Mesendoderm (in vitro differentiated cells): ENCODE measurements at regions not wholly inside any gene's neighbourhood (a gene's known extent, or its start where the extent isn't known, plus 50 kb on each side); places are given as distances from the start of the nearest gene placed in this dataset.

ENCODE experiments used
- DNase-seq: peaks from one replicate; pipeline ENCODE4 v3.0.0; 2013
- H2AK5ac ChIP-seq: 2 replicates; pipeline ENCODE4 v1.6.1; 2013; ENCODE audit warnings: low read length, inconsistent platforms
- H2BK120ac ChIP-seq: 2 replicates; pipeline ENCODE4 v1.6.1; 2013; ENCODE audit warnings: low read depth, mild to moderate bottlenecking, low read length, moderate library complexity, mixed read lengths
- H2BK15ac ChIP-seq: replicated peaks from 2 replicates; pipeline ENCODE4 v1.6.1; 2013; ENCODE audit warnings: low read depth, mild to moderate bottlenecking, moderate library complexity
- H2BK5ac ChIP-seq: 2 replicates; pipeline ENCODE4 v1.6.1; 2013; ENCODE audit warnings: low read length, inconsistent platforms
- H3K18ac ChIP-seq: 2 replicates; pipeline ENCODE4 v1.6.1; 2013; ENCODE audit warnings: mild to moderate bottlenecking, low read length, mixed read lengths
- H3K23ac ChIP-seq: one replicate; pipeline ENCODE4 v1.6.1; 2013; ENCODE audit warnings: low read length
- H3K27ac ChIP-seq: 2 replicates; pipeline ENCODE4 v1.5.1; 2013; ENCODE audit warnings: low read depth, mild to moderate bottlenecking, inconsistent platforms, low read length, moderate library complexity
- H3K27me3 ChIP-seq: 2 replicates; pipeline ENCODE4 v1.6.1; 2013; ENCODE audit warnings: low read length, control low read depth, mild to moderate bottlenecking, inconsistent platforms; ENCODE audit not compliant: insufficient read depth, poor library complexity
- H3K36me3 ChIP-seq: 2 replicates; pipeline ENCODE4 v1.6.1; 2013; ENCODE audit warnings: low read length, inconsistent platforms; ENCODE audit not compliant: control insufficient read depth, insufficient read depth
- H3K4ac ChIP-seq: one replicate; pipeline ENCODE4 v1.6.1; 2013; ENCODE audit warnings: low read depth, mild to moderate bottlenecking, low read length, moderate library complexity
- H3K4me1 ChIP-seq: 2 replicates; pipeline ENCODE4 v1.6.1; 2013; ENCODE audit warnings: low read depth, low read length, inconsistent platforms; ENCODE audit not compliant: control insufficient read depth
- H3K4me2 ChIP-seq: 2 replicates; pipeline ENCODE4 v1.6.1; 2013; ENCODE audit warnings: low read length
- H3K4me3 ChIP-seq: 2 replicates; pipeline ENCODE4 v1.5.1; 2013; ENCODE audit warnings: mild to moderate bottlenecking, low read length
- H3K56ac ChIP-seq: one replicate; pipeline ENCODE4 v1.6.1; 2013; ENCODE audit warnings: low read length
- H3K79me1 ChIP-seq: 2 replicates; pipeline ENCODE4 v1.6.1; 2013; ENCODE audit warnings: low read length, inconsistent platforms
- H3K79me2 ChIP-seq: 2 replicates; pipeline ENCODE4 v1.6.1; 2013; ENCODE audit warnings: mild to moderate bottlenecking, low read length; ENCODE audit not compliant: control insufficient read depth, insufficient read depth
- H3K9ac ChIP-seq: 2 replicates; pipeline ENCODE4 v1.6.1; 2013; ENCODE audit warnings: low read length, inconsistent platforms
- H4K5ac ChIP-seq: one replicate; pipeline ENCODE4 v1.6.1; 2013; ENCODE audit warnings: low read length
- H4K8ac ChIP-seq: one replicate; pipeline ENCODE4 v1.6.1; 2013; ENCODE audit warnings: low read depth, mild to moderate bottlenecking, control low read depth, low read length, moderate library complexity
- WGBS: extraction: QIAGEN DNeasy Blood & Tissue Kit; methylation state at CpG from one replicate; pipeline ENCODE4 v1.1.7; 2013; ENCODE audit warnings: low lambda C conversion rate, missing lambda C conversion rate; ENCODE audit not compliant: insufficient coverage; ENCODE audit errors: extremely low coverage; 5-methylcytosine and 5-hydroxymethylcytosine counted together

- H3K79me2 ChIP-seq = no peaks in the 10 kb centered on the region
- no CpG with 5 or more reads among the region's 5 CpGs for WGBS
Observed at GRCh38 chr13:30125422-30126073, 181.8 kb downstream of the KATNAL1 start.

GRCh38 chr13:30124131-30124768 is 183.1 kb downstream of the KATNAL1 start:
- Histone ChIP-seq H3K27me3 (no peaks in the 10 kb centered on the region), H3K4me3 (no peak overlapping the region), H3K79me1 (no peaks in the 10 kb centered on the region), H2BK5ac (no peak overlapping the region), H3K56ac (no peak overlapping the region), H2BK15ac (no peak overlapping the region), H2BK120ac (no peak overlapping the region), H3K36me3 (no peaks in the 10 kb centered on the region), H3K18ac (no peak overlapping the region), H3K4me1 (no peaks in the 10 kb centered on the region), H3K4me2 (no peak overlapping the region), H3K27ac (no peak overlapping the region), H3K23ac (no peak overlapping the region), H3K4ac (no peak overlapping the region), H3K79me2 (no peaks in the 10 kb centered on the region), H3K9ac (no peak overlapping the region), H2AK5ac (no peak overlapping the region), H4K5ac (no peak overlapping the region), H4K8ac (no peak overlapping the region)
- no CpG with 5 or more reads among the region's 18 CpGs for WGBS
- no peak for DNase-seq

More at GRCh38 chr13:30125422-30126073, 181.8 kb downstream of the KATNAL1 start:
- H3K56ac ChIP-seq = no peak overlapping the region
- H2BK120ac ChIP-seq = no peak overlapping the region
- H3K4me3 ChIP-seq = no peak overlapping the region
- no peak overlapping the region for H3K23ac ChIP-seq
- H3K4me1 ChIP-seq = no peaks in the 10 kb centered on the region
- H2AK5ac ChIP-seq = no peak overlapping the region
- no peaks in the 10 kb centered on the region for H3K27me3 ChIP-seq
- H3K9ac ChIP-seq = no peak overlapping the region
- H4K5ac ChIP-seq = no peak overlapping the region
- no peak overlapping the region for H2BK5ac ChIP-seq
- no peak overlapping the region for H3K27ac ChIP-seq
- no peak overlapping the region for H4K8ac ChIP-seq
- no peak overlapping the region for H2BK15ac ChIP-seq
- no peak overlapping the region for H3K4ac ChIP-seq
- DNase-seq = no peak
- H3K18ac ChIP-seq = no peak overlapping the region
- H3K79me1 ChIP-seq = no peaks in the 10 kb centered on the region
- no peaks in the 10 kb centered on the region for H3K36me3 ChIP-seq
- H3K4me2 ChIP-seq = no peak overlapping the region

GRCh38 chr13:30123575-30123974 is 183.8 kb downstream of the KATNAL1 start:
- Histone ChIP-seq H3K9ac (no peak overlapping the region), H3K27me3 (no peaks in the 10 kb centered on the region), H2BK120ac (no peak overlapping the region), H3K18ac (no peak overlapping the region), H2AK5ac (no peak overlapping the region), H3K23ac (no peak overlapping the region), H4K5ac (no peak overlapping the region), H3K4me3 (no peak overlapping the region), H3K27ac (no peak overlapping the region), H3K4me1 (no peaks in the 10 kb centered on the region), H3K4ac (no peak overlapping the region), H3K56ac (no peak overlapping the region), H3K79me1 (no peaks in the 10 kb centered on the region), H2BK15ac (no peak overlapping the region), H3K79me2 (no peaks in the 10 kb centered on the region), H2BK5ac (no peak overlapping the region), H3K4me2 (no peak overlapping the region), H3K36me3 (no peaks in the 10 kb centered on the region), H4K8ac (no peak overlapping the region)
- no peak for DNase-seq
- WGBS = no CpG with 5 or more reads among the region's 8 CpGs

- Histone ChIP-seq H3K18ac (no peak overlapping the region), H3K79me1 (no peaks in the 10 kb centered on the region), H2BK5ac (no peak overlapping the region), H3K4me1 (no peaks in the 10 kb centered on the region), H3K23ac (no peak overlapping the region), H3K9ac (no peak overlapping the region), H3K36me3 (no peaks in the 10 kb centered on the region), H3K27me3 (no peaks in the 10 kb centered on the region), H2AK5ac (no peak overlapping the region), H3K4me2 (no peak overlapping the region), H3K4ac (no peak overlapping the region), H3K4me3 (no peak overlapping the region), H4K8ac (no peak overlapping the region), H2BK15ac (no peak overlapping the region), H3K79me2 (no peaks in the 10 kb centered on the region), H3K27ac (no peak overlapping the region), H4K5ac (no peak overlapping the region), H2BK120ac (no peak overlapping the region), H3K56ac (no peak overlapping the region)
- DNase-seq = no peak
Observed at GRCh38 chr13:30121666-30122065, 185.7 kb downstream of the KATNAL1 start.

GRCh38 chr13:30121244-30121643 is 186.1 kb downstream of the KATNAL1 start:
- Histone ChIP-seq H3K79me1 (no peaks in the 10 kb centered on the region), H3K18ac (no peak overlapping the region), H2BK120ac (no peak overlapping the region), H3K4me3 (no peak overlapping the region), H3K79me2 (no peaks in the 10 kb centered on the region), H3K4me1 (no peaks in the 10 kb centered on the region), H3K4me2 (no peak overlapping the region), H3K36me3 (no peaks in the 10 kb centered on the region), H3K4ac (no peak overlapping the region), H3K27me3 (no peaks in the 10 kb centered on the region), H2BK5ac (no peak overlapping the region), H4K8ac (no peak overlapping the region), H3K27ac (no peak overlapping the region), H3K23ac (no peak overlapping the region), H4K5ac (no peak overlapping the region), H3K56ac (no peak overlapping the region), H2AK5ac (no peak overlapping the region), H2BK15ac (no peak overlapping the region), H3K9ac (no peak overlapping the region)
- WGBS = no CpG with 5 or more reads among the region's 2 CpGs
- no peak for DNase-seq
